Hepatocyte (in vitro differentiated cells): ENCODE measurements at regions not wholly inside any gene's neighbourhood (a gene's known extent, or its start where the extent isn't known, plus 50 kb on each side); places are given as distances from the start of the nearest gene placed in this dataset.

ENCODE experiments used
- DNase-seq: peaks from one replicate; pipeline ENCODE4 v3.0.0-alpha.2; 2016; ENCODE audit warnings: low spot score
- H2AFZ ChIP-seq: fragments of 200-600 bp; sonication (generic); 2 replicates; pipeline ENCODE4 v1.6.0; 2016; ENCODE audit warnings: antibody characterized with exemption, mild to moderate bottlenecking
- H3K27ac ChIP-seq: fragments of 200-600 bp; sonication (generic); 2 replicates; pipeline ENCODE4 v1.5.1; 2016; ENCODE audit warnings: mild to moderate bottlenecking
- H3K27me3 ChIP-seq: fragments of 200-600 bp; sonication (generic); 2 replicates; pipeline ENCODE4 v1.6.1; 2016
- H3K36me3 ChIP-seq: fragments of 200-600 bp; sonication (generic); replicated peaks from 2 replicates; pipeline ENCODE4 v1.5.1; 2016; ENCODE audit warnings: low read depth; ENCODE audit not compliant: insufficient read depth
- H3K4me1 ChIP-seq: fragments of 200-600 bp; sonication (generic); 2 replicates; pipeline ENCODE4 v1.5.1; 2016; ENCODE audit warnings: mild to moderate bottlenecking, moderate library complexity; ENCODE audit not compliant: insufficient read depth
- H3K4me2 ChIP-seq: fragments of 200-600 bp; sonication (generic); 2 replicates; pipeline ENCODE4 v1.6.0; 2016
- H3K4me3 ChIP-seq: fragments of 200-600 bp; sonication (generic); 2 replicates; pipeline ENCODE4 v1.5.1; 2016; ENCODE audit warnings: mild to moderate bottlenecking
- H3K79me2 ChIP-seq: fragments of 200-600 bp; sonication (generic); 2 replicates; pipeline ENCODE4 v1.6.0; 2017; ENCODE audit warnings: mild to moderate bottlenecking
- H3K9me2 ChIP-seq: fragments of 200-600 bp; sonication (generic); replicated peaks from 2 replicates; pipeline ENCODE4 v1.6.0; 2017; ENCODE audit warnings: mild to moderate bottlenecking; ENCODE audit not compliant: insufficient read depth
- H3K9me3 ChIP-seq: fragments of 200-600 bp; sonication (generic); 2 replicates; pipeline ENCODE4 v1.5.1; 2016; ENCODE audit warnings: low read depth, mild to moderate bottlenecking
- H4K20me1 ChIP-seq: fragments of 200-600 bp; sonication (generic); 2 replicates; pipeline ENCODE4 v1.6.0; 2016; ENCODE audit warnings: mild to moderate bottlenecking; ENCODE audit not compliant: insufficient read depth, poor library complexity, severe bottlenecking
- EZH2 ChIP-seq: fragments of 200-600 bp; sonication (generic); IDR thresholded peaks from 2 replicates; pipeline ENCODE4 v1.6.1; 2016; ENCODE audit warnings: antibody characterized with exemption, mild to moderate bottlenecking, borderline replicate concordance
- EZH2phosphoT487 ChIP-seq: fragments of 200-600 bp; sonication (generic); IDR thresholded peaks from one replicate; pipeline ENCODE4 v1.6.1; 2018; ENCODE audit warnings: antibody characterized with exemption, mild to moderate bottlenecking, low read depth, moderate library complexity; ENCODE audit not compliant: unreplicated experiment, severe bottlenecking
- WGBS: methylation state at CpG from one replicate; pipeline ENCODE4 v1.1.6; 2016; ENCODE audit warnings: low lambda C conversion rate; ENCODE audit errors: missing lambda C conversion rate; 5-methylcytosine and 5-hydroxymethylcytosine counted together
- TF ChIP-seq, protein P1 (sequence below): fragments of 200-600 bp; sonication (generic); IDR thresholded peaks from 2 replicates; pipeline ENCODE4 v1.5.1; 2016; ENCODE audit warnings: antibody characterized with exemption, mild to moderate bottlenecking; ENCODE audit not compliant: poor library complexity

DNA sequence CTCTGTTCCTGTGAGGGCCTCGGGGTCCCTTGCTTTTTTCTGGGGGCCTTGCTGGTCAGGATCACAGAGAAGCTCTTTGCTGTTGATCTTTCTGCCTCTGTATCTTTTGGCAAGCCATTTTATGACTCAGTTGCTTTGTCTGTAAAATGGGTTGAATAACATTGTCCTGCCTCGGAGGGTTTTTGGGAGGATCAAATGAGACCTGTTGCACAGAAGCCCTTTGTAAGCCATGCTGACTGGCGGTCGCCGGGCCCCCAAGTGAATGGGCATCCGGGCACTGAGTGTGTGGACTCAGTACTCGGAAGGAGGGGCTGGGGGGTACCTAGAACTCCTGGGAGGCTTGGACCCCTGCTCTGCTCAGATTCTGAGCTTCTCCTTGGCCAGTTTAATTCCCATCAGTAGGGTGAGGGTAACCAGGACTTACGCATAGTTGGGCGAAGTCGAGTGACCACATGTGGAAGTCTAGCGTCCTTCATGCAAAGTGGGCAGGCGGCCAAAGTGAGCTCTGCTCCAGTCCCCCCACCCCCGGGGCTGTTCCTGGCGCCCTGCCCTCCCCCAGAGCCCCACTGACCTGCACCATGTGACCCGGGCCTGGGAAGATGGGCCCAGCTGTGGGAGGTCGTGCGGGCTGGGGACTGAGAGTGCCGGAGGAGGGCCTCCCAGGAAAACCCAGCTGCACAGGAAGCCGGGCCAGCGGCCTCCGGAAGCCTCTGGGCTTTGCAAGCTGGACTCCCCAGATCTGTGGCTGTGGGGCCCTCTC, 284.0 kb downstream of the SEC14L1 start:
- Histone ChIP-seq H3K9me3 (no peaks in the 10 kb centered on the region), H3K27ac (peak overlapping the region; percentile 86), H4K20me1 (peaks cover 62% of the 10 kb centered on the region), H3K27me3 (no peaks in the 10 kb centered on the region), H3K4me1 (peaks cover 84% of the 10 kb centered on the region), H3K9me2 (no peaks in the 10 kb centered on the region), H3K4me2 (peak overlapping the region; percentile 63), H3K4me3 (no peak overlapping the region), H2AFZ (no peak overlapping the region), H3K36me3 (no peaks in the 10 kb centered on the region), H3K79me2 (peaks cover 88% of the 10 kb centered on the region)
- peak; percentile 90 for DNase-seq
- 68% methylated on average over 19 of the region's 21 CpGs for WGBS
- TF ChIP-seq EZH2phosphoT487, result no peak
- TF ChIP-seq EZH2, result no peak
- TF ChIP-seq, protein P1, sequence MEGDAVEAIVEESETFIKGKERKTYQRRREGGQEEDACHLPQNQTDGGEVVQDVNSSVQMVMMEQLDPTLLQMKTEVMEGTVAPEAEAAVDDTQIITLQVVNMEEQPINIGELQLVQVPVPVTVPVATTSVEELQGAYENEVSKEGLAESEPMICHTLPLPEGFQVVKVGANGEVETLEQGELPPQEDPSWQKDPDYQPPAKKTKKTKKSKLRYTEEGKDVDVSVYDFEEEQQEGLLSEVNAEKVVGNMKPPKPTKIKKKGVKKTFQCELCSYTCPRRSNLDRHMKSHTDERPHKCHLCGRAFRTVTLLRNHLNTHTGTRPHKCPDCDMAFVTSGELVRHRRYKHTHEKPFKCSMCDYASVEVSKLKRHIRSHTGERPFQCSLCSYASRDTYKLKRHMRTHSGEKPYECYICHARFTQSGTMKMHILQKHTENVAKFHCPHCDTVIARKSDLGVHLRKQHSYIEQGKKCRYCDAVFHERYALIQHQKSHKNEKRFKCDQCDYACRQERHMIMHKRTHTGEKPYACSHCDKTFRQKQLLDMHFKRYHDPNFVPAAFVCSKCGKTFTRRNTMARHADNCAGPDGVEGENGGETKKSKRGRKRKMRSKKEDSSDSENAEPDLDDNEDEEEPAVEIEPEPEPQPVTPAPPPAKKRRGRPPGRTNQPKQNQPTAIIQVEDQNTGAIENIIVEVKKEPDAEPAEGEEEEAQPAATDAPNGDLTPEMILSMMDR, result no peak

DNA sequence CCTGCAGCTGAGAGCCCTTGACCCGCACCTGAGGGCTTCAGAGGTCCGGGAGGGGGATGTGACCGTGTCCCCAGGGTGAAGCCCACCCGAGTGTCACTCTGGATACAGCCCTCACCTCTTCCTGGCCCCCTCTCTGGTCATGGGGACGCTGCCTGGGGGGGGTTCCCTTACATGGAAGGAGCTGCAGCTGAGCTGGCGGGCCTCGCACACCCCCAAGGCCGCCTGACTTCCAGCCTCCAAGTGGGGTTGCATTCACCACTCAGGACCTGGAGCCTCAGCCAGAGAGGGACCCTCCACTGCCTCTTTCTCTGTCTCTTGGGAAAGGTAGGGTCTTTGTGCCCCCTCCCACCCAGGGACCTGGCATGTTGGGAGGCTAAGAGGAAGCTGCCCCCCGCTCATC, 284.6 kb downstream of the SEC14L1 start:
- peak overlapping the region; percentile 86 for H3K27ac ChIP-seq
- peaks cover 82% of the 10 kb centered on the region for H3K79me2 ChIP-seq
- peaks cover 58% of the 10 kb centered on the region for H4K20me1 ChIP-seq
- TF ChIP-seq, protein P1, result no peak
- TF ChIP-seq EZH2 (no peak), EZH2phosphoT487 (no peak)
- no peak overlapping the region for H2AFZ ChIP-seq
- peak overlapping the region; percentile 63 for H3K4me2 ChIP-seq
- H3K36me3 ChIP-seq, result no peaks in the 10 kb centered on the region
- H3K9me3 ChIP-seq, result no peaks in the 10 kb centered on the region
- WGBS, result 54% methylated on average over 9 of the region's 9 CpGs
- no peaks in the 10 kb centered on the region for H3K27me3 ChIP-seq
- peaks cover 83% of the 10 kb centered on the region for H3K4me1 ChIP-seq
- no peak overlapping the region for H3K4me3 ChIP-seq
- DNase-seq, result no peak
- H3K9me2 ChIP-seq, result no peaks in the 10 kb centered on the region

DNA sequence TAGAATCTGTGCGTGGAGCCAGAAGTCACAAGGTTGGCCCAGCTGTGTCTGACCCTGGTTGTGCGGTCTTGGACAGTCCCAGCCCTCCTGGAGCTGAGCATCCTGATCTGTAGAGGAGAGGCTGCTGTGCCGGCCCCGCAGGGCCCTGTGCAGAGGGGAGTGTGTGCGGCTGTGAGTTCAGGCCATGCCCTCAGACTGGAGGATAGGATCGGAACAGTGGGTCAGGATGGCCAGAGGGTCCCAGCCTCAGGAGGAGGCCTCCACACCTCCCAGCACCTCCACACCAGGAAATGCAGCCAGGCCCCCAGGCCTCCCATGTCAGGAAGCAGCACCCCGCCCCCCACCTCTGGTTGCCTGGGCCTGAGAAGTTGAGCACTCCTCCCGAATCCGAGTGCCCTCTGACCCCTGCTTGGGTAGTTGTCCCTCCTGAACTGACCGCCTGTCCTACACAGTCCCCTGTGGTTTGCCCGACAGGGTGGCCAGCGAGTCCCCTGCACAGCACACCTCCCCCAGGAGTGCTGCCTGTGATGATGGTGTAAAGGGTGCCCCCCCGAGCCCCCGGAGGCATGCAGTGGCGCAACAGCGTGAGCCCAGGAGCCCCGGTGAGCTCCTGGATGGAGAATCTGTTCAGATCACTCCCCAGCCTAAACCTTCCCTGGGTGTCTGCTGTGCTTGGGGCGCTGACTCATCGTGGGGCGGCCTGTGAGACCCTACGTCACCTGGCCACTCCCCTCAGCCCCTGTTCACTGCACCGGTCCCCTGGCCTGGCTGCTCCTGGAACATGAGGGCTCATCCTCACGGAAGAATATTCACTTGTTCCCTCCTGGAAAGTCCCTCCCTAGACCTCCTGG, 285.2 kb downstream of the SEC14L1 start:
- H3K27me3 ChIP-seq, result no peaks in the 10 kb centered on the region
- H3K36me3 ChIP-seq, result no peaks in the 10 kb centered on the region
- DNase-seq, result peak; percentile 90
- H3K27ac ChIP-seq, result peak overlapping the region; percentile 86
- H3K4me2 ChIP-seq, result peak overlapping the region; percentile 63
- 57% methylated on average over 23 of the region's 23 CpGs for WGBS
- H3K9me2 ChIP-seq, result no peaks in the 10 kb centered on the region
- H3K79me2 ChIP-seq, result peaks cover 83% of the 10 kb centered on the region
- peaks cover 83% of the 10 kb centered on the region for H3K4me1 ChIP-seq
- H2AFZ ChIP-seq, result no peak overlapping the region
- no peaks in the 10 kb centered on the region for H3K9me3 ChIP-seq
- TF ChIP-seq EZH2, result no peak
- TF ChIP-seq, protein P1, result no peak
- TF ChIP-seq EZH2phosphoT487, result no peak
- H3K4me3 ChIP-seq, result no peak overlapping the region
- peaks cover 58% of the 10 kb centered on the region for H4K20me1 ChIP-seq
